ENCODE measurements at regions not wholly inside any gene's neighbourhood (a gene's known extent, or its start where the extent isn't known, plus 50 kb on each side); places are given as distances from the start of the nearest gene placed in this dataset.

- Mint-ChIP-seq H3K27me3 (ENCODE audit: unreplicated experiment) (peaks cover 14% of the 10 kb centered on the region), H3K27ac (ENCODE audit: unreplicated experiment) (no peak overlapping the region), H3K9me3 (ENCODE audit: unreplicated experiment) (peaks cover 1% of the 10 kb centered on the region), H3K36me3 (ENCODE audit: unreplicated experiment) (no peaks in the 10 kb centered on the region), H3K4me1 (ENCODE audit: low read depth, unreplicated experiment) (peaks cover 5% of the 10 kb centered on the region), H3K4me3 (ENCODE audit: unreplicated experiment) (peak overlapping the region; percentile 73)
- DNase-seq = peak; percentile 68
- TF ChIP-seq CTCF (IDR thresholded peaks at IDR 0.05; ENCODE audit: partially characterized antibody, unreplicated experiment) = no peak
Measured at GRCh38 chr14:104461676-104462449, 117.7 kb upstream of the C14orf180 start.

DNA sequence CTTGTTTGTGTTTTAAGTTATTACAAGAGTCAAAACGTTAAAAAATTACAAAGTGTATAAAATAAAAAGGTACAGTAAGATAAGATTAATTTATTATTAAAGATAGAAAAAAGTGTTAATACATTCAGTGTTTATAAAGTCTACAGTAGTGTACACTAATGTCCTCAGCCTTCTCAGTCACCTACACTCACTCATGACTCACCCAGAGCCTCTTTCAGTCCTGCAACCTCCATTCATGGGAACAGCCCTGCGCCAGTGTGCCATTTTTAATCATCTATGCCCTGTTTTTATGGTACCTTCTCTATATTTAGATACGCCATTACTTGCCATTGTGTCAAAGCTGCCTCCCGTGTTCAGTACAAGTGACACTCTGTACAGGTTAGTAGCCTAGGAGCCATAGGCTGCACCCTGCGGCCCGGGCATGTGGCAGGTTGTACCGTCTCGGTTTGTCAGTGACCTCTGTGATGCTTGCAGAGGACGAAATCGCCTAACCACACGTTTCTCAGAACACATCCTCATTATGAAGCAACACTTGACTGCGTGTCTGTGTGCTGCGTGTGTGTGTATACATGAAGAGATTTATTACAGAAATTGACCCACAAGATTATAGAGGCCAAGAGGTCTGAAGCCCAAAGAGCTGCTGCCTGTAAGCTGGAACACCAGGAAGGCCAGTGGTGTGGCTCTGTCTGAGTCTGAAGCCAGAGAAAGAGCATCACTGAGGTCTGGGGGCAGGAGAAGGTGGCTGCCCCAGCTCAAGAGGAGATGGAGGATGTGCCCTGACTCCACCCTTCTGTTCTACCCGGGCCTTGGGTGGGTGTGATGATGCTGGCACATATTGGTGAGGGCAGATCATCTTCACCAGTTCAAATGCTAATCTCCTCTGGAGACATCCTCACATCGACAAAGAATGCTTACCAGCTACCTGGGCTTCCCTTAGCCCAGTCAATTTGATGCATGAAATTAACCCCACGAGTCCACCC, 116.6 kb upstream of the C14orf180 start:
- DNase-seq = no peak
- Mint-ChIP-seq H3K27me3 (ENCODE audit: unreplicated experiment) (peaks cover 12% of the 10 kb centered on the region), H3K4me1 (ENCODE audit: low read depth, unreplicated experiment) (peaks cover 4% of the 10 kb centered on the region), H3K4me3 (ENCODE audit: unreplicated experiment) (peak overlapping the region; percentile 71), H3K36me3 (ENCODE audit: unreplicated experiment) (no peaks in the 10 kb centered on the region), H3K27ac (ENCODE audit: unreplicated experiment) (no peak overlapping the region), H3K9me3 (ENCODE audit: unreplicated experiment) (peaks cover 1% of the 10 kb centered on the region)
- TF ChIP-seq CTCF (IDR thresholded peaks at IDR 0.05; ENCODE audit: partially characterized antibody, unreplicated experiment) = no peak

DNA sequence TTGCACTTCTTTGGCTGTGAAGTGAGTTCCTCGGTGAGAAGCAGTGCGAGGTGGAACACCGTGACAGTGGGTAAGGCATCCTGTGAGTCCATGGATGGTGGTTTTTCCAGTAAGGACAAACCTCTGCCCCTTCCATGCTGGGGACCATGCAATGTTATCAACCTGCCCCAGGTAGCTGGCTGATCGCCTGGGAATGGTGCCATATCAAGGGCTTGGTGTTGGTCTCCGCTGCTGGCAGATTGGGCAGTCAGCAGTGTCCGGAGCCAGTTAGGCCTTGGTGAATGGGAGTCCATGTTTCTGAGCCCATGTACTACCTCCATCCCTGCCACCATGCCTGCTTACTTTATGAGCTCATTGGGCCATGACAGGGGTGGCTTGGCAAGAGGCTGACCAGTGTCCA, 114.7 kb upstream of the C14orf180 start:
- no peak for DNase-seq
- Mint-ChIP-seq H3K36me3 (ENCODE audit: unreplicated experiment) (peaks cover 13% of the 10 kb centered on the region), H3K27me3 (ENCODE audit: unreplicated experiment) (peaks cover 11% of the 10 kb centered on the region), H3K27ac (ENCODE audit: unreplicated experiment) (no peak overlapping the region), H3K9me3 (ENCODE audit: unreplicated experiment) (peaks cover 3% of the 10 kb centered on the region), H3K4me1 (ENCODE audit: low read depth, unreplicated experiment) (peaks cover 2% of the 10 kb centered on the region), H3K4me3 (ENCODE audit: unreplicated experiment) (no peak overlapping the region)
- no peak for TF ChIP-seq CTCF (IDR thresholded peaks at IDR 0.05; ENCODE audit: partially characterized antibody, unreplicated experiment)

DNA sequence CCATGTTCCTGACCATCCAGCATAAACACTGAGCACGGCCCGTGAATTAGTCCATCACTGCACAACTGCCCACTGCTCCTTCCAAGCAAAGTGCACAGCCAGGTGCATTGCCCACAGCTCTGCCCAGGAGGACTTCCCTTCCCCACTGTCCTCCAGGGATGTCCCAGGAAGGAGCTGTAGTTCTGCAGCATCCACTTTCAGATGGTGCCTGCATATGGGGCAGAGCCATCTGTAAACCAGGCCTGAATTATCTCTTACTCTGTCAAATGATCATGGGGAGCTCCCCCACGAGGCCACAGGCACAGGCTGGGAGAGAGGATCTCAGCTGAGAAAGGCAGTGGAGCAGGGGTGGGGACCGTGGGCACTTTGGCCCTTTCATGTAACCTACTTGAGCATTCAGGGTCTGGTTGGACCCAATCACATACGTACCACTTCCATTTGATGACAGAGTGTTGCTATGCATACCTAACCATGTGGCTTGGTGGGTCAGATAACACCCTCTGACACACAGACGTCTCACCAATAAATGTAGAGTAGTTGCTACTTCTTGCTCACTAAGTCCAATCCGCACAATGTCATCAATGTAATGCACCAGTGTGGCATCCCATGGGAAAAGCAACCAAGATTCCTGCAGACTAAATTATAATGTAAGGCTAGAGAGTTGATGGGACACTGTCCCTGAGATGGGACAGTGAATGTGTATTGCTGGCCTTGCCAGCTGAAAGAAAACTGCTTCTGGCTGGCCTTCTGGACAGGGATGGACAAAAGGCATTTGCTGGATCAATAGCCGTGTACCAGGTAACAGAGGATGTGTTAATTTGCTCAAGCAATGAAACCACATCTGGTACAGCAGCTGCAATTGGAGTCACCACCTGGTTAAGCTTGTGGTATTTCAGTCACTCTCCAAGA, 113.8 kb upstream of the C14orf180 start:
- TF ChIP-seq CTCF (IDR thresholded peaks at IDR 0.05; ENCODE audit: partially characterized antibody, unreplicated experiment) = no peak
- H3K36me3 Mint-ChIP-seq (ENCODE audit: unreplicated experiment) = peaks cover 13% of the 10 kb centered on the region
- peaks cover 11% of the 10 kb centered on the region for H3K27me3 Mint-ChIP-seq (ENCODE audit: unreplicated experiment)

More for the DNA sequence above, 113.8 kb upstream of the C14orf180 start:
- Mint-ChIP-seq H3K4me3 (ENCODE audit: unreplicated experiment) (no peak overlapping the region), H3K4me1 (ENCODE audit: low read depth, unreplicated experiment) (peaks cover 2% of the 10 kb centered on the region), H3K27ac (ENCODE audit: unreplicated experiment) (no peak overlapping the region), H3K9me3 (ENCODE audit: unreplicated experiment) (peaks cover 3% of the 10 kb centered on the region)
- DNase-seq = no peak

Measured in glutamatergic neuron (in vitro differentiated cells).